SKM-1 (cell line): ENCODE measurements at regions not wholly inside any gene's neighbourhood (a gene's known extent, or its start where the extent isn't known, plus 50 kb on each side); places are given as distances from the start of the nearest gene placed in this dataset.

ENCODE experiments used
- DNase-seq: peaks from one replicate; lab custom pipeline; 2025; ENCODE audit not compliant: unreplicated experiment; lab: John Stamatoyannopoulos, UW

- no peak for DNase-seq
Measured at GRCh38 chr1:82861749-82862148, 1061.0 kb downstream of the ADGRL2 start.

- DNase-seq, result no peak
Measured at GRCh38 chr1:82858031-82858430, 1057.3 kb downstream of the ADGRL2 start.

GRCh38 chr1:82849460-82849859, 1048.7 kb downstream of the ADGRL2 start:
- no peak for DNase-seq

GRCh38 chr1:82848043-82848442, 1047.3 kb downstream of the ADGRL2 start:
- DNase-seq, result no peak

- no peak for DNase-seq
Measured at GRCh38 chr1:82845866-82846265, 1045.1 kb downstream of the ADGRL2 start.

- no peak for DNase-seq
Measured at GRCh38 chr1:82844911-82845827, 1044.4 kb downstream of the ADGRL2 start.

GRCh38 chr1:82844447-82844846, 1043.7 kb downstream of the ADGRL2 start:
- DNase-seq, result no peak

- no peak for DNase-seq
Measured at GRCh38 chr1:82843876-82844275, 1043.1 kb downstream of the ADGRL2 start.

GRCh38 chr1:82840192-82840591, 1039.5 kb downstream of the ADGRL2 start:
- DNase-seq, result no peak

- no peak for DNase-seq
Measured at GRCh38 chr1:82837766-82838465, 1037.2 kb downstream of the ADGRL2 start.

- DNase-seq, result no peak
Measured at GRCh38 chr1:82836973-82837680, 1036.4 kb downstream of the ADGRL2 start.

- DNase-seq, result no peak
Measured at GRCh38 chr1:82836213-82836972, 1035.7 kb downstream of the ADGRL2 start.

GRCh38 chr1:82830690-82831380, 1030.1 kb downstream of the ADGRL2 start:
- DNase-seq, result no peak

GRCh38 chr1:82829527-82829926, 1028.8 kb downstream of the ADGRL2 start:
- no peak for DNase-seq

GRCh38 chr1:82823876-82824275, 1023.1 kb downstream of the ADGRL2 start:
- DNase-seq, result no peak

- no peak for DNase-seq
Measured at GRCh38 chr1:82820816-82821215, 1020.1 kb downstream of the ADGRL2 start.

GRCh38 chr1:82819234-82819633, 1018.5 kb downstream of the ADGRL2 start:
- no peak for DNase-seq

GRCh38 chr1:82818586-82818985, 1017.9 kb downstream of the ADGRL2 start:
- no peak for DNase-seq

- DNase-seq, result no peak
Measured at GRCh38 chr1:82813386-82813785, 1012.7 kb downstream of the ADGRL2 start.

- no peak for DNase-seq
Measured at GRCh38 chr1:82810601-82811000, 1009.9 kb downstream of the ADGRL2 start.
